ENCODE measurements at regions not wholly inside any gene's neighbourhood (a gene's known extent, or its start where the extent isn't known, plus 50 kb on each side); places are given as distances from the start of the nearest gene placed in this dataset.

GRCh38 chr3:170765419-170766078 lies 104.4 kb downstream of the RPL22L1 start:
- FAIRE-seq (no peak), DNase-seq (ENCODE audit: low read depth, low spot score) (no peak)
- no peaks in the 10 kb centered on the region for H3K9me1 ChIP-seq (ENCODE audit: control insufficient read depth, extremely low read depth, insufficient read depth, low read length)
- no peak overlapping the region for H3K4me2 ChIP-seq (ENCODE audit: control insufficient read depth, extremely low read depth, insufficient read depth, low read depth, low read length)
- no peak overlapping the region for H2AFZ ChIP-seq (ENCODE audit: control insufficient read depth, low read length)
- H3K79me2 ChIP-seq (ENCODE audit: control insufficient read depth, insufficient read depth, low read length), result no peaks in the 10 kb centered on the region
- no peak for TF ChIP-seq EZH2 (IDR thresholded peaks at IDR 0.05; ENCODE audit: low read length)
- TF ChIP-seq, protein P1, sequence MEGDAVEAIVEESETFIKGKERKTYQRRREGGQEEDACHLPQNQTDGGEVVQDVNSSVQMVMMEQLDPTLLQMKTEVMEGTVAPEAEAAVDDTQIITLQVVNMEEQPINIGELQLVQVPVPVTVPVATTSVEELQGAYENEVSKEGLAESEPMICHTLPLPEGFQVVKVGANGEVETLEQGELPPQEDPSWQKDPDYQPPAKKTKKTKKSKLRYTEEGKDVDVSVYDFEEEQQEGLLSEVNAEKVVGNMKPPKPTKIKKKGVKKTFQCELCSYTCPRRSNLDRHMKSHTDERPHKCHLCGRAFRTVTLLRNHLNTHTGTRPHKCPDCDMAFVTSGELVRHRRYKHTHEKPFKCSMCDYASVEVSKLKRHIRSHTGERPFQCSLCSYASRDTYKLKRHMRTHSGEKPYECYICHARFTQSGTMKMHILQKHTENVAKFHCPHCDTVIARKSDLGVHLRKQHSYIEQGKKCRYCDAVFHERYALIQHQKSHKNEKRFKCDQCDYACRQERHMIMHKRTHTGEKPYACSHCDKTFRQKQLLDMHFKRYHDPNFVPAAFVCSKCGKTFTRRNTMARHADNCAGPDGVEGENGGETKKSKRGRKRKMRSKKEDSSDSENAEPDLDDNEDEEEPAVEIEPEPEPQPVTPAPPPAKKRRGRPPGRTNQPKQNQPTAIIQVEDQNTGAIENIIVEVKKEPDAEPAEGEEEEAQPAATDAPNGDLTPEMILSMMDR (optimal IDR thresholded peaks at IDR 0.05 in 1 of 3, IDR thresholded peaks at IDR 0.05 in 1 of 3, conservative IDR thresholded peaks at IDR 0.05 in 1 of 3; ENCODE audit: extremely low read depth in 1 of 3, insufficient read depth in 2 of 3, low read length in 3 of 3), result no peak
- H3K36me3 ChIP-seq (ENCODE audit: control insufficient read depth in 2 of 2, extremely low read depth in 1 of 2, insufficient read depth in 2 of 2, low read length in 2 of 2), result no peaks in the 10 kb centered on the region
- no peaks in the 10 kb centered on the region for H3K27me3 ChIP-seq (ENCODE audit: control insufficient read depth, extremely low read depth, insufficient read depth, low read length)
- H4K20me1 ChIP-seq (ENCODE audit: control insufficient read depth, extremely low read depth, insufficient read depth, low read length), result no peaks in the 10 kb centered on the region
- no peaks in the 10 kb centered on the region for H3K9me3 ChIP-seq (ENCODE audit: control insufficient read depth, low read depth, low read length)
- no peak overlapping the region for H3K27ac ChIP-seq (ENCODE audit: control insufficient read depth, insufficient read depth, low read length)
- dilution Hi-C loops (cut with MboI; ENCODE audit: extremely low pct_ligation_motif_present, low sequenced_read_pairs), result no loop called here
- H3K4me3 ChIP-seq (ENCODE audit: control insufficient read depth in 2 of 3, extremely low read depth in 1 of 3, insufficient read depth in 2 of 3, low read depth in 1 of 3, low read length in 3 of 3), result no peak overlapping the region
- no peak overlapping the region for H3K9ac ChIP-seq (ENCODE audit: control insufficient read depth, extremely low read depth, insufficient read depth, low read length)
- H3K4me1 ChIP-seq (ENCODE audit: control insufficient read depth, extremely low read depth, insufficient read depth, low read length), result peaks cover under 1% of the 10 kb centered on the region

DNA sequence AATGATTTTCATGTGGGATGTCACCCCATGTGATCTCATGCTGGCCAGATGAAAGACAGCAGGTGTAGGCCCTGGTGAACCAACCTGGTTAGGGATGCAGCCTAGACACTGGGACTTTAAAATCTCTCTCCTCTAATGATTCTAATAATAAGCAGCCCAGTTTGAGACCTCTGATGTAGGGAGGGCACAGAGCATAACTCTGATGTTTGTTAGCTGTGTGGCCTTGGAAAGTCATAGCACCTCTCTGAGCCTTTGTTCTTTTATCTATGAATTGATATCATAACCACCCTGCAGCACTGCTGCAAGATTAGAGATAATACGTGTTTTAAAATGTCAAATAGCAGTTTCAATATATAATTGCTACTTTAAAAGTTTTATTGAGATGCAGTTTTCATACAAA lies 106.0 kb downstream of the RPL22L1 start:
- Histone ChIP-seq H3K9ac (ENCODE audit: control insufficient read depth, extremely low read depth, insufficient read depth, low read length) (no peak overlapping the region), H3K27me3 (ENCODE audit: control insufficient read depth, extremely low read depth, insufficient read depth, low read length) (no peaks in the 10 kb centered on the region), H3K4me1 (ENCODE audit: control insufficient read depth, extremely low read depth, insufficient read depth, low read length) (peaks cover 4% of the 10 kb centered on the region), H3K79me2 (ENCODE audit: control insufficient read depth, insufficient read depth, low read length) (no peaks in the 10 kb centered on the region), H3K4me3 (ENCODE audit: control insufficient read depth in 2 of 3, extremely low read depth in 1 of 3, insufficient read depth in 2 of 3, low read depth in 1 of 3, low read length in 3 of 3) (no peak overlapping the region), H2AFZ (ENCODE audit: control insufficient read depth, low read length) (no peak overlapping the region), H4K20me1 (ENCODE audit: control insufficient read depth, extremely low read depth, insufficient read depth, low read length) (no peaks in the 10 kb centered on the region), H3K36me3 (ENCODE audit: control insufficient read depth in 2 of 2, extremely low read depth in 1 of 2, insufficient read depth in 2 of 2, low read length in 2 of 2) (no peaks in the 10 kb centered on the region), H3K9me1 (ENCODE audit: control insufficient read depth, extremely low read depth, insufficient read depth, low read length) (no peaks in the 10 kb centered on the region), H3K9me3 (ENCODE audit: control insufficient read depth, low read depth, low read length) (no peaks in the 10 kb centered on the region), H3K27ac (ENCODE audit: control insufficient read depth, insufficient read depth, low read length) (no peak overlapping the region), H3K4me2 (ENCODE audit: control insufficient read depth, extremely low read depth, insufficient read depth, low read depth, low read length) (no peak overlapping the region)
- dilution Hi-C loops (cut with MboI; ENCODE audit: extremely low pct_ligation_motif_present, low sequenced_read_pairs), result no loop called here
- FAIRE-seq, result no peak
- no peak for DNase-seq (ENCODE audit: low read depth, low spot score)
- no peak for TF ChIP-seq EZH2 (IDR thresholded peaks at IDR 0.05; ENCODE audit: low read length)
- TF ChIP-seq, protein P1 (optimal IDR thresholded peaks at IDR 0.05 in 1 of 3, IDR thresholded peaks at IDR 0.05 in 1 of 3, conservative IDR thresholded peaks at IDR 0.05 in 1 of 3; ENCODE audit: extremely low read depth in 1 of 3, insufficient read depth in 2 of 3, low read length in 3 of 3), result no peak
